ENCODE measurements at regions not wholly inside any gene's neighbourhood (a gene's known extent, or its start where the extent isn't known, plus 50 kb on each side); places are given as distances from the start of the nearest gene placed in this dataset.

DNA sequence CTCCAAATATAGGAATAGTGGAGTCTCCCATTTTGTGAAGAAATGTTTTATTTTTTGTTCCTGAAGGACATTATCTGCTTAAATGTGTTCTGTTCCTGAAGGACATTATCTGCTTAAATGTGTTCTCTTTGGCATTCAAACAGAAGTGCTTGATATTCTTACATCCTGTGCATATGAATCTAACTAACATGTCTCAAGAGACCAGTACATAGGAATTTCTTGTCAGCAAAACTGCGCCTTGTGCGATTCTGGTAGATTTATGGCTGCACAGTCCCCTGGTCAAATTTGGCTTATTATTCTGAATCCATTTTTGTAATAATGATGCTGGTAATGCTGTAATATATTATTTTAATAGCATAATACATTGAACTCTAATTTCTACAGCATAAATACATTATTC lies 722.4 kb downstream of the NOVA1 start:
- TF ChIP-seq, protein P1, sequence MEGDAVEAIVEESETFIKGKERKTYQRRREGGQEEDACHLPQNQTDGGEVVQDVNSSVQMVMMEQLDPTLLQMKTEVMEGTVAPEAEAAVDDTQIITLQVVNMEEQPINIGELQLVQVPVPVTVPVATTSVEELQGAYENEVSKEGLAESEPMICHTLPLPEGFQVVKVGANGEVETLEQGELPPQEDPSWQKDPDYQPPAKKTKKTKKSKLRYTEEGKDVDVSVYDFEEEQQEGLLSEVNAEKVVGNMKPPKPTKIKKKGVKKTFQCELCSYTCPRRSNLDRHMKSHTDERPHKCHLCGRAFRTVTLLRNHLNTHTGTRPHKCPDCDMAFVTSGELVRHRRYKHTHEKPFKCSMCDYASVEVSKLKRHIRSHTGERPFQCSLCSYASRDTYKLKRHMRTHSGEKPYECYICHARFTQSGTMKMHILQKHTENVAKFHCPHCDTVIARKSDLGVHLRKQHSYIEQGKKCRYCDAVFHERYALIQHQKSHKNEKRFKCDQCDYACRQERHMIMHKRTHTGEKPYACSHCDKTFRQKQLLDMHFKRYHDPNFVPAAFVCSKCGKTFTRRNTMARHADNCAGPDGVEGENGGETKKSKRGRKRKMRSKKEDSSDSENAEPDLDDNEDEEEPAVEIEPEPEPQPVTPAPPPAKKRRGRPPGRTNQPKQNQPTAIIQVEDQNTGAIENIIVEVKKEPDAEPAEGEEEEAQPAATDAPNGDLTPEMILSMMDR (IDR thresholded peaks at IDR 0.05; ENCODE audit: poor library complexity, severe bottlenecking) = no peak
- TF ChIP-seq EP300 (conservative IDR thresholded peaks at IDR 0.05; ENCODE audit: poor library complexity, severe bottlenecking) (no peak), EZH2 (IDR thresholded peaks at IDR 0.05; ENCODE audit: borderline replicate concordance, insufficient read depth, low read length, poor library complexity, severe bottlenecking) (no peak), TAF1 (IDR thresholded peaks at IDR 0.05; ENCODE audit: low read depth) (no peak), POLR2AphosphoS5 (IDR thresholded peaks at IDR 0.05) (no peak), SMC3 (conservative IDR thresholded peaks at IDR 0.05; ENCODE audit: poor library complexity) (no peak)

Measured in neural cell (in vitro differentiated cells).